GF-D8 (cell line): ENCODE measurements at regions not wholly inside any gene's neighbourhood (a gene's known extent, or its start where the extent isn't known, plus 50 kb on each side); places are given as distances from the start of the nearest gene placed in this dataset.

Experiments used
- DNase-seq: peaks from one replicate; lab custom pipeline; 2025; lab: John Stamatoyannopoulos, UW

DNA sequence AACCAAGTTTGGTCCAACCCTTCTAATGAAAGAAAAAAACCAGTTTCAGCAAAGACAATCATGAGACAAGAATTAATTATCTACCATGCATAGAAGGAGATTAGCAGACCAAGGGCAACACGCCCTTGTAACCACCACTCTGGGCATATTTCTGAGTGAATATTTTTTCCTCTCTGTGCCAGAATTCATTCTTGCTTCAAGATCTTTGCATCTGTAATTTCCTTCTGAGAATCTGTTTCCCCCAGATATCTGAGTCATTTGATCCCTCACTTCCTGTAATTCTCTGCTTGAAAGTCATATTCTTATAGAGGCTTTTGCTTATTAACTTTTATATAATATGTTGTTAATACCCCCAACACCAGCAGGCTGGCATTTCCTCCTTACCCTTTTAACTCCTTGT lies 243.7 kb downstream of the SLC16A7 start:
- DNase-seq, result no peak

DNA sequence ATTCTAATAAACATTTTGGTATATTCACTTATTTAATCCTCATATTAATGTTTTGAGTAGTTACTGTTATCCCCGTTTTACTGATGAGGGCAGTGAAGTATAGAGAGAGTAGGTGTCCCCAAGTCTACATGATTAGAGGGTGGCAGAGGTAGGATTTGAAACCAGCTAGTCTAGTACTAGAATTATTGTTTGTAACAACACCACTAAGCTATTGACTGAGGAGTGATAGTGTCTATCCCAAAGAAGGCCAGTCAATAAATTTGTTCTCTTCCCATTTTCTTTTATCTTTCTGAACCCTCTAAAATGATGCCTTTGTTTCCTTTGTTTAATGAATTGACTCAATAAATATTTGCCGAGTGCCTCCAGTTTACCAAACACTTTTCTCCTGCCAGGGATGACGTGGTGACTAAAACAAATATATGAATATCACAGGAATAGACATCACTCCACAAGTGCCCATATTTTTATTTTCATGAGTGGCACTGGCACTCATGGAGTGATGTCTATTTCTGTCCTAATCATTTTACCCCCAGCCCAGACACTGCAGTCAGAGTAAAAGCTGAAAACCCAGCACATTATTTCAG lies 247.5 kb downstream of the SLC16A7 start:
- DNase-seq, result no peak

DNA sequence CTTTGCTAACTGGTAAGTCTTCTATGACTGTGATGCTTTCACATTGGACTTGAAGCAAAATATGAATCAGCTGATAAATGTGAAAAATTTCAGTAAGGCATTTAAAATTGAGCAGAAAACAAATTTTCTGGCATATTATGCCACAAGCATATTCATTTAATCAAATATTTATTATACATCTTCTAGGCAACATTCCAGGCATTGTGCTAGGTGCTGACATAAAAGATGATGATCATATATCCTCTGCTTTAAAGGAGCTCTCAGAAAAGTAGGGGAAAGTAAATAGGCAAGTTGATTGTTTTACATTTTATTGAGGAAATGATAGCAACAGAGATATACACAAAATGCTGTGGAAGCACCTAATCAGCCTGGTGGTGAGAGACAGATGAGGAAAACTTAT lies 248.9 kb downstream of the SLC16A7 start:
- DNase-seq, result no peak

DNA sequence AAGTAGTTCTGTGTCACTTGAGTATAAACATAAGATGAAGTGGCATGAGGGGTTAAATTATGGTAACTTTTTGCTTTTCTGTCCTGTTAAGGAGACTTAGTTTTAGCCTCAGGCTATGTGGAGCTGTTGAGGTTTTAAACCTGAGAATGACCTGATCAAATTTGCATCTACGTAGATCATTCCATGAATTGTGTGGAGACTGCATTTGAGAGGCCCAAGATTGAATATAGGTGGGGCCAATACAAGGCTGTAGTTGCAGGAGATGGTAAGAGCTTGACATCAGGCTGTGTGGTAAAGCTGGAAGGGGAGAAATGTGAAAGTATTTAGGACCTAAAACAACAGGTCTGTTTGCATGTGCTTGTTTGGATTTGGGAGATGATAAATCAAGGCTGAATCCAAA lies 249.5 kb downstream of the SLC16A7 start:
- no peak for DNase-seq

DNA sequence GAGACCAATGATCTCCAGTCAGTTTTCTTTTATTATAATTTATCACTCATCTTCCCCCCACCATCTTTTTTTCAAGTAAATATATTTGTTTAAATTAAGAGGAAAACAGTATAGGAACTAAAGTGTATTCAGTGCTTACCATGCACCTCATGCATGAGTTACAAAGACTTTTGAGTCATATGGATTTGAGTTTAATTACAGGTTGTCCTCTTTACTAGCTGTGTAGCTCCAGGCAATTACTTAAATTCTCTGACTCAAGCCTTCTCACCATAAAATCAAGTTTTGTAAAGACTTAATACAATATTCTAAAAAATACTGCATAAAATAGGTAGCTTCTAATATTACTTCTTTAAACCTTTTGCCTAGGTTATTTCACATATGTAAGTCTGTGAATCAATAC lies 251.3 kb downstream of the SLC16A7 start:
- DNase-seq, result no peak

DNA sequence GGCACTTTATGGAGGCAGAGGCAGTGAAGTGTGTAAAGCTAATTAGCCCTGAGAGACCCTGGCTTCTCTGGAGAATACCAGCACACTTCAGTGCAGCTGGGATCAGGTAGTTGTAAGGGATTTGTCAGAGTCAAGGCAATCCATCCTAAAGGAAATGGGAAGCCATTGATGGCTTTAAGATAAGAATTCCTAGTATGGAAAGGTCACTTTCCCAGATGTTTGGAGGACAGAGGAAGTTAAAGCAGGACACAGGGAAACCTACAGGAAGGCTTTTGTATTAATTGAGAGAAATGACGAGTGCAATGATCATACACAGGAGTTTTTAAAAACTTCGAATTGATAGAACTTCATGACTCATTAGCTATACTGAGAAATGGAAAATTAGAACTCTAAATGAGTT lies 254.4 kb downstream of the SLC16A7 start:
- no peak for DNase-seq

DNA sequence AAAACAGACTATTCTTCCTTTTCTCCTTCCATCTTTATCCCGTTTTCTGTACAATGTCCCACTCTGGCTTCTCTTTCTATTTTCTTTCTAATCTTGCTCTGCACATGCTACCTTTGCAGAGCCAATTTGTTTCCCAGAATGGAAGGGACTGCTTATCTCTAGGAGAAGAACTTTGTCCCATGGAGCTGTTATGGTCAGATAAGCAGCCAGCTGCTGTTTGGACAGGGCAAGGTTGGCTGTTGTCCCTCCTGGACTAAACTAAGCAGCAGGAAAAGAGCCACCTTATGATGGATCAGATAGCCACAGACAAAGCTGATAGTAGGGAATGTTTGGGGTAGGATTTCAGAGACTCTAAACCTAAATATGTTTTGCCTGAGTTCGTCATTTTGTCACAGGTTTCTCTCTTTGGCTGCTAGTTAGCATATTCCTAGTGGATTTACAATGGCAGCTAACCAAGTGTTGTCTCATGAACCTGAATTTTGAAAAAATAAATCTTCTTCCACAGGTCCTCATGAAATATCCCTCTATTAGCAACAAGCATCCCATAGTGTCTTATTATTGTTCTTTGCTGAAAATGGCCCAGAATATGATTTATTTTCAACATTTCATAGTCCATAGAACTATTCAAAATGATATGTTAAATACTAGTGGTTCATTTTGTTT lies 262.8 kb downstream of the SLC16A7 start:
- no peak for DNase-seq

DNA sequence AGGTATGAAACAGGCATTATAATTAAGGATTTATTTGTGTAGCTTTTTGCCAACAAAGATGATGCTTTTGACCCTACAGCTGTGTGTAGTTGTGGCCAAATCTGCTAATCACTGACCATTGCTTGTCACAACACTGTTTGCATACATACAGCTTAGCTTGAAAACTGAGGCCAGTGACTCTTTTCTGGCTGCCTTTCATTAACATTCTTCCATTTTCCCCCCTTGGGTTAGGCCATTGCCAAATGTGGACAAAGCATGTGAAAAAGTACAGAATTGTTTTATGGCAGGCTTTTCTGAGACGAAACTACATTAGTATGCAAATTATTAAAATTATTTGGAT lies 263.3 kb downstream of the SLC16A7 start:
- DNase-seq, result no peak

DNA sequence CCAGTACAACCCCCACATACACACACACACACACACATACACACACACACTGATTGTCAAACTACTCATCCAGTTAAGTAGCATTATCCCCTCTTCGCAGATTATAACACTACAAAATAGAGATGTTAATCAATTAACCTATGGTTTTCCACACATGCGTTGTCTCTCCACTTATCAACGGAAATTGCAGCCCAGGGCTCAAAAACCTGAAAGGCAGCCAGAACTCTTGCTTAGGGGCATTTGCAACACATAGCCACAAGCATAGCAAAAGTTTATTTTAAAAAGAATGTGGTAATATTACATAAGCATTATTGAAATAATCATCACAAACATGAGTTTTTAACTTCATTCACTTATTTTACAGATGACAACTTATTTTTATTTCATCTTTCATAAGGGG lies 265.8 kb downstream of the SLC16A7 start:
- DNase-seq, result no peak

DNA sequence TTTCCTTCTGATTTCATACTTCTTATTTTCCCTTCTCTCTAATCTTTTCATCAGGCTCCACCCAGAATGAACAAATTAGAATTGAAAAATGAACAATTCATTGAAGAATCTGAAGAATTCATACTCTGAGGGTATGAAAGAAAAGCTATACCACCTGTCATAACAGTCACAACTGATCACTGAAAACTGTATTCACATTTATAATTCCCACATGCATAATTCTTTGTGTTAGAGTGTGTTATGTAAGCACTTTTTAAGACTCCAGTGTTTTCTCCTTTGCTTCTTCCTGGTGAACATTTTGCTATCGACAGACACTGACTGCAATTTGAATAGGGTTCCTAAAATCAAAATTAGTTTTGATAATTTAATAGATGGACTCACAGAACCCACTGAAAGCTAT lies 271.2 kb downstream of the SLC16A7 start:
- DNase-seq, result no peak

DNA sequence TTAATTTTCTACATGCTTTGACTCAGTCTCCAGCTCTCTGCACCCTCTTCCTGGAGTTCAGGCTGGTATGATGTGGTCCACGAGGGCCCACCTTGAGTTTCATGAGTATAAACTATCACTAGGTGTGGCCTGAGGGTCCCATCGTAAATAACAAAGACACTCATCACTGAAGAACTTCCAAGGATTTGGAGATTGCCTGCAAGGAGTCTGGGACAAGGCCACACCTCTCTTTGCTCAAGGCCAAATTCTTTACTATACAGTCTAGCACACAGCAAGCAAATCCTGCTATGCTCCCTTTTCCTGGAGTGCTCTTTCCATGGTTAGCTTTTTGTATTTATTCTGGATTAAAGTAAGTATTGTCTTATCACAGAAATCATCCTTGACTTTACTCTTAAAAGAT lies 271.9 kb downstream of the SLC16A7 start:
- no peak for DNase-seq

DNA sequence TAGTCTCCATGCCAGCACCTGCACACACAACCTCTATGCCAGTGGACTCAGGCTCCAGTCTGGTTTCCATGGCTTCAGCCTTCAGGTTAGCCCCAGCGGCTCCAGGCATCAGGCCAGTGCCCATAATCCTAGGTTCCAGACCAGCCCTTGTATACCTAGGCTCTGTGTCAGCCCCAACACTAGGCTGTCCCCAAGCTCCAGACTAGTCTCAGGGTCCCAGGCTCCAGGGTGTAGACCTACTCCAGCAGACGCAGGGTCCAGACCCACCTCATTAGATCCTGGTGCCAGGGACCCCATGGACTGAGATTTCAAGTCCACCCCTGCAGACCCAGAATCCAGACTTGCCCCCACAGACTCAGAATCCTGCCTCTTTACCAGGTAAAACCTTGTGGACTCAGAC lies 275.9 kb downstream of the SLC16A7 start:
- no peak for DNase-seq

DNA sequence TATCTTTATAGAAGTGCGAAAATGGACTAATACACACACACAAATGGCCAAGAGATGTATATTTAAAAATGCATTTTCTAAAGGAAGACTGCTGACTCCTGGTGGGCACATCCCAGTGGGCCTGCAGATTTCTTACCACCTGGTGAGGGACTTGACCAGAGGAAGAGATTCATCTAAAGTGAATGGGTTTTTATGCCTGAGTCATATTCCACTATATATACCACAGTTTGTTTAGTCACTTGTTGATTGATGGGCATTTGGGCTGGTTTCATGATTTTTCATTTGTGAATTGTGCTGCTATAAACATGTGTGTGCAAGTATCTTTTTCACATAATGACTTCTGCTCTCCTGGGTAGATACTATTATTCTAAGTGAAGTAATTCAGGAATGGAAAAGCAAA lies 277.3 kb downstream of the SLC16A7 start:
- no peak for DNase-seq

DNA sequence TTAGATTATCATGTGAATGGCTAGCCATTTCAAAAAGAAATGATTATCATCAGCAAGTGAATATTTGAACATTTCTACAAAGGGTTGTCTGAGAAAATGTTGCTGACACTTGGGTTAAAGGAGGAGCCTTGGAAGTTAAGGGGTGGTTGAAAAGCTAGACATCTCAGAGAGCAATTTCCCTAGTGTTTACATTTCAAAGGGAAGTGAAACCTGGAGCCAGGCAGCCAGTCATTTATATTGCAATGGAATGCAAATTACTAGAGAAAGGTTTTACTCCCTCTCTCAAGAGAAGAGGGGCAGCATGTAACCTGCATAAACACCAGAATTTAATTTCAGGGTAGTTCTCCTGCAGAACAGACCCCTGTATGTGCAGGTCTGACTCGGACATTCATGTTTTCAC lies 279.0 kb downstream of the SLC16A7 start:
- no peak for DNase-seq

DNA sequence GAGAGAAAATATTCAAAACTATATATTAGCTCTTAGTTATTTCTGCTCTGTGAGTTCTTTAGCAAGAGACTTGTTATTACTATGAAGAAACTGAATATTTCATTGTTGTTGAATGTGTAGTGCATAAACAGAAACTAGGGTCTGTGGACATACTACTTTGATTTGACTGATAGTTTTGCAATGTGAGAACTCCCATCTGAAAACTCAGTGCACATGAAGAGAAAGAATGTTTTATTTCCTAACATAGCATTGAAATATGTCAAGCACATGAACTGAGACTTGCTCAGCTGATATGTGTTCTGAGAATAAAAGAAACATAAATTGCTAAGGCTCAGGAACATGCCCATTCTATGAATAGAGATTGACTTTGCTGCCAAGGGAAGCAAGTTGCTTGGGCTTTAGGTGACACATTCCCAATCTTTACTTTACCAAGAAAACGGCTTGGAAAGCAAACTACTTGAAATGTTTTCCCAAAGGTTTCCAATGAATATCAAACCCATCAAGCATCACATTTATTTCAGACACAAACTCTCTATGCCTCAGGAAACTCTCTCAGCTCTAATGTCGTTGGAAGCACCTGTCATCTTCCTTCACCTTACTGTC lies 290.4 kb downstream of the SLC16A7 start:
- no peak for DNase-seq

DNA sequence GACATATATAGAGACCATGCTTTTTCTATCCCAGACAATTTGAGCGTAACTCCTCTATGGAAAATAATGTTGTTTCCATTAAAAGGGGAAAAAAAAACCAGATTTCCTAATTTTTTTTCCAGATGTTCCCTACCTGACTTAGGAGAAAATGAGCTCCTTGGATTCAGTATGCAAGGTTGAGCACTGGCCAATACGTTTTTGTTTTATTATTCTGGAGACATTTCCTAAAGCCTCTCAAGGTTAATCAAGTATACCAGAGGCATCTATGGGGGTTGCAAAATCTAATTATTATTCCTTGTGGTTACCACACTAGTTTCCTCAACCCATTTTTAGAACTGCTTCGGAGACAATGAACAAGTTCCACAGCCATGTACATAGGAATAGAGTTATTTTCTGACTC lies 291.3 kb downstream of the SLC16A7 start:
- no peak for DNase-seq

DNA sequence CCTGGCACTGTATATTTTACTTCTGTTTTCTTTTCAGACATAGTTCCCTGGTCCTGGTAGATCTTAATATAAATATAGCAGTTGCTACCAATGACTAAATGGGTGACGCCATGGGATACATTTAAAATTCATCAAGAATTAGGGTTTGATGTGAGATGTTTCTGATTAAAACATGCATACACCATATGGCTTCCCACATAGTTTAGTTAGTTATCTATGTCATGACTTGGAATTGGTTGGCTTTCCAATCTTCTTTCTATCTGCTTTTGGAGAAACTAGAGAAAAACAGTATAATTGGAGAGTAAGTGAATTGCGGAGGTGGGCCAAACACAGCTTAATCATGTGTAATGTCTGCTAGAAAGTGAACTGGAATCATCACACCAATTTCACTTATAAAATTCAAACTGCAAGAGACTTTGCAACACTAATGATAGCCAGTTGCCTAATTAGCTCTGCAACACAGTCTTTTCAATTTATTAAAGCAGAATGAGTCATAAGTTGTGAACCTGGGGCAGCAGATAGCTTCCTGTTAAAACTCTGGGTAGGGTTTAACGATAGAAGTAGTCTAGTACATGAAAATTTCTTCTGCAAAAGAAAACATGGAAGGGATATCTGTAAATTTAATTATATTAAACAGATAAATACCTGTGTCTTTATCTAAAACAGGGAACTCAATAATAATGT lies 295.2 kb downstream of the SLC16A7 start:
- DNase-seq, result no peak

DNA sequence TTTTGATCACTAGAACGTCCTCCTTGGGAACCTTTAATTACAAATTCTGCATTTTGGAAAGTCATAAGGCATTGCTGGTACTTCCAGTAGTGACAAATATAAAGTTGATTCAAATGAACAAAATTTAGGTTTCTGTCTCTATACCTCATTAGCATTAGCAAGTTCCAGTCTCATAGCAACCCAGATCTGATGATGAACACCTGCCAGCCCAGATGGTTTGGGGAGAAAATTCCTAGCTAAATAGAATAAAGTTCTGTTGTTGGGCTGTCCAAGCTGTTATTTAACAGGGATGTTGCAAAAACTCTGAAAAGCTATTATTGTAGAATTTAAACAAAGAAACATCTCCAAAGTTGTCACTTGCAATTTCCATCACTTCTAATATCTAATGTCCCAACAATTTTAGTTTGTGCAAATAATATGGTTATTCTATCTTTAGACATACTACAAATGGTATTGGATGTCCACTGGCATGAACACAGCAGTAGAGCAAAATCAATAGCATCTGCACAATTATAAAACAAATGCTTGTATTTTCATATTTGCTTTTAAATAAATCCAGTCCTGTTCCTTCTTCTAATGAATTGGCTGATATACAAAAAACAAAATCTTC lies 299.4 kb downstream of the SLC16A7 start:
- no peak for DNase-seq

DNA sequence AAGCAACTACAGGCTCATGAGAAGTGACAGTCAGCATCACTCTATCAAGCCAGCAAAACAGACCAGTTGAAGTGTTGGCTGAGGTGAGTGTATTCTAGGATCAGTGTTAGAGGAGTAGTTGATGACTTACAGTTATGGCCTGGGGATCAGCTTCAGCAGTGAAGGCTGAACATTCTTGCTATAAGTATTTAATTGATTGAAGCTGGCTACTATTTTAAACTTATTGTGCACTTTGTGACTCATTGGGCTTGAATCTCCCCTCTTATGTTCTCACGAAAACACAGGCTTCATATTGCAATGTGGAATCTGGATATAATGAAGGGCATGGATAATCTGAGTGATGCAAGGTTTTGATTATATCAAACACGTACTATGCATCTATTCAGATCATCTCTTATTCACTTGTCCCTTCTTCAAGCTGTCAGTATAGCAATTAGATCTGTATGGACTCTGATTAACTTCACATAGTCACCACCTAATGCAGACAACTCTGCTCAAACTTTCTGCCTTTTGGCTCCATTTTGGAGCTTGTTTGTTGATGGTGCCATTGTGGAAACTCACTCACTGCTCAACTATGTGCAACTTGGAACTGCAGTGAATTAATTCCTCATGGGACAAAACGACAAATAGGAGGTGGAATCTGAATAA lies 309.2 kb downstream of the SLC16A7 start:
- DNase-seq, result no peak

DNA sequence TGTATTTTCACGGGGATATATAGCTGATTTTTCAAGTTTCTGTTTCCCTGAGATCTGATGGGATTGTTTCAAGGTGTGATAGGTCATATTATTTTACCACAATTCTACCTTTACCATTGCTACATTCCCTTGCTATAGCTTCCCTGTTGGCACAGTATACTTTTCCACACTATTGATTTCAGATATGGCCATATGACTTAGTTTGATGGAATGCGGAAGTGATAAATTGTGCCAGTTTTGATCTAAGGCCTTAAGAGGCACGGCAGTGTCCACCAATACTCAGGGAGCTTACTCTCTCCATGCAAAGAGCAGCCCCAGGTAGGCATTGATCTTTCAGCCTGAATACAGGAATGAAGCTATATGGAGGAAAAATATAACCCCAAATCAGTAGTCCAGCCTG lies 315.7 kb downstream of the SLC16A7 start:
- DNase-seq, result no peak

DNA sequence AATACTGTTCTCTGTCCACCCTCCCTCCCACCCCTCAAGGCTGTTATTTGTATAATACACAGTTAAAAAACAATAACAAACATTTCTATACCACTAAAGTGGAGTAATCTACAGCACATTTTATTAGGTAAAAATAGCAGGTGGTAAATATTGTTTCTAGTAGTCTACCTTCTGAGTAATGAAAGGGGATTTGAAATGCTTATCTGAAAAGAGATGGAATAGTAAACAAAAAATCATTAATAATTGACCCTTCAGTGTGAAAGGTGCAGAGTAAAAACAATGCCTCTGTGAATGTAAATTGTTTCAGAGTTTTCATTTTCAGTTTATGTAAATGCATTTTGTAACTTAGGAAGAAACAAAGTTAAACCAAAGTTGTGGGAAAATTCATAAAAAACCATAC lies 321.2 kb downstream of the SLC16A7 start:
- DNase-seq, result no peak

DNA sequence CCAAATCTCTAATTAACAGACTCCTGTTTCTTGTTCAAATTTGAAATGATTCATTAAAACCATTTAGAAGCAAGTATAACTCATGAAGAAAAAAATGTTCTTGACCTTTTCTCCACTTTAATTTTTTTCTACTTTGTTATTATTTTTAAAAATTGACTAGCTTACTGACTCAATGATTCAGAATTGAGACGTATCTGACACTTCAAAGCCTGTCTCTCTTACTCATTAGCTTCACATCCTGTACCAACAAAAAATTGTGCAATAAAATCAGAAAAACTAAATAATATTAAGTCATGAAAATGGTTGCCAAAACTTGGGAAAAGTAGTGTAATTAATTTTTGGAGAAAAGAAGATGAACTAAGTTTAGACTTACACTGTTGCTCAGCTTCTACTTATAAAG lies 331.2 kb downstream of the SLC16A7 start:
- no peak for DNase-seq

DNA sequence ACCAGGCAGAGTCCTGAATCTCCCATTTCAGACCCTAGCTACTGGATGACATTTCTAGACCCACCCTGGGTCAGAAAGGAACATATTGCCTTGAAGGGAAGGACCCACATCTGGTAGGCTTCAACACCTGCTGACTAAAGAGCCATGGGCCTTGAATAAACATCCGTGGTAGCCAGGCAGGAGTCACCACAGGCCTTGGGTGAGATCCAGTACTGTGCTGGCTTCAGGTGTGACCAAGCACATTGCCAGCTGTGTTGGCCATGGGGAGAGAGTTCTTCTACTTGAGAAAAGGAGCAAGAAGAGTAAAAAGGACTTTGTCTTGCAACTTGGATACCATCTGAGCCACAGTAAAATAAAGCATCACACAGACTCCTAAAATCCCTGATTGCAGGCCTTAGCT lies 332.6 kb downstream of the SLC16A7 start:
- DNase-seq, result no peak
